ENCODE measurements at regions not wholly inside any gene's neighbourhood (a gene's known extent, or its start where the extent isn't known, plus 50 kb on each side); places are given as distances from the start of the nearest gene placed in this dataset.
"Not testable (repeated sequence)": the region's sequence is repeated elsewhere in the genome, so short reads cannot be mapped to it uniquely, and the experiment has no call there.

DNA sequence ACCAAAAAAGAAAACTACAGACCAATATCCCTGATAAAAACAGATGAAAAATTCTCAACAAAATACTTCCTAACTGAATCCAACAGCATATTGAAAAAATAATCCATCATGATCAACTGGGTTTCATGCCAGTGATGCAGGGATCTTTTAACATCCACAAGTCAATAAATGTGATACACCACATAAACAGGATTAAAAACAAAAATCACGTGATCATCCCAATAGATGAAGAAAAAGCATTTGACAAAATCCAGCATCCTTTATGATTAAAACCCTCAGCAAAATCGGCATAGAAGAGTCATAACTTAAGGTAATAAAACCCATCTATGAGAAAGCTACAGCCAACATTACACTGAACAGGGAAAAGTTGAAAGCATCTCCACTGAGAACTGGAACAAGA lies 107.5 kb downstream of the DCLK3 start:
- no peak for DNase-seq

DNA sequence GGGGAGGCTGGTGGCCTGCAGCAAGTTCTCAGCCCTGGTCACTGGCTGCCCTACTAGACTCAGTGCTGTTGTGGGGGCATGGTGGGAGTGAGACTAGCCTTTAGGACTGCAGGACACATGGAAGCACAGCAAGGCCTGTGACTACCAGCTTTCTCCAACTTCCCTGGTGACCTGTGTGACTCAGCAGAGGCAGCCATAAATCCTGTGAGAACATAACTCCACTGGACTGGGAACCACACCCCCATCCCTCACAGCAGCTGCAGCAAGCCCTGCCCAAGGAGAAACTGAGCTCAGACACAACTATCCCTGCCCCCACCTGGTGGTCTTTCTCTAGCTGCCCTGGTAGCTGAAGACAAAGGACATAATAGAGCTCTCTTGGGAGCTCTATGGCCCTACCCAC lies 111.3 kb downstream of the DCLK3 start:
- no peak for DNase-seq

DNA sequence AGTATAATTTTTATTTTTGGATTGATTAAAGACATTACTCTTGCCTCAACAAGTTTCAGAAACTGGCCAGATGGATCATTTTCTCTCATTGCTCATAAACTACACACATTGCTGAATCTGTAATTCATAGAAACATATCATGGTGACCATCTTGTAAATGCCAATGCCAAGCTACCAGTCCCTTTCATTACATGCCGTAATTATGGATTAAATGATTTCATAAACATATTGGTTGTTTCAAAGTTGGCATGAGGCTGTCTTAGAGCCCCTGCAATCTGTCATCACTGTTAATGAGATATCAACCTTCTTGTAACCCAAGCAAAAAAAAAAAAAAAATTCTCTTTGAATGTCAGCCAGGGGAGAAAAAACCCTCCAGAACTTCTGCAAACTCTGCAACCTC lies 112.2 kb downstream of the DCLK3 start:
- DNase-seq: no peak

DNA sequence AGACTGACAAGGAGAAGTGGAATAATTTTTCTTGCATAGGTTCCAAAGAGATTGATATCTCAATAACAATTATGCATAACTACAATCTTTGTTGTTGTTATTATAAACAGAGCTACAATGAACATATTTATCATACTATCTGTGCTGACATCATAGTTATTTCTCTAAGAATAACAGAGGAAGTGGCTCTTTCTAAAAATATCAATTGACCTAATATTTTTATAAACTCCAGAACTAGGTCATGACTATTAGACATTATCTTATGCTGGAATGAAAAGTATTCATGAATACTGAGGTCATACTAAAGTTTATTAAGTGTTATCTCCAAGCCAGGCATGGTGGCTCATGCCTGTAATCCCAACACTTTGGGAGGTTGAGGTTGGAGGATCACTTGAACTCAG lies 114.1 kb downstream of the DCLK3 start:
- DNase-seq: no peak

DNA sequence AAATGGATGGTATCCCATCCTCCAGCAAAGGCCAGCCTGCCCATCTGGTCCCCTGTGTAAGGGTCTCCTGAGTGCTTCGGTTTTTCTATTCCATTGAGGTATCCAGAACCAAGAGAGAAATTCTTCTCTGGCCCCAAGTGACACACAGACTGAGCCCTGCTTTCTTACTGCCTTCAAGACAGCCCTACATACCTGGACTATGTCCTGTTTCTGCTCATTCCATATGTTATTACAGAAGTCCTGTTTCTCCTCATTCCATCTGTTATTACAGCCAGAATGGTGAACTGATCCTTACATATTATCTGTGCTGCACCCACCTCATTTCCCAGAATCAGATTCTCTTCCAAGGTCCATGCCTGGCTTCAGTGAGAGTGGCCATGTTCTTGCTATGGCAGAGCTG lies 115.2 kb downstream of the DCLK3 start:
- no peak for DNase-seq

DNA sequence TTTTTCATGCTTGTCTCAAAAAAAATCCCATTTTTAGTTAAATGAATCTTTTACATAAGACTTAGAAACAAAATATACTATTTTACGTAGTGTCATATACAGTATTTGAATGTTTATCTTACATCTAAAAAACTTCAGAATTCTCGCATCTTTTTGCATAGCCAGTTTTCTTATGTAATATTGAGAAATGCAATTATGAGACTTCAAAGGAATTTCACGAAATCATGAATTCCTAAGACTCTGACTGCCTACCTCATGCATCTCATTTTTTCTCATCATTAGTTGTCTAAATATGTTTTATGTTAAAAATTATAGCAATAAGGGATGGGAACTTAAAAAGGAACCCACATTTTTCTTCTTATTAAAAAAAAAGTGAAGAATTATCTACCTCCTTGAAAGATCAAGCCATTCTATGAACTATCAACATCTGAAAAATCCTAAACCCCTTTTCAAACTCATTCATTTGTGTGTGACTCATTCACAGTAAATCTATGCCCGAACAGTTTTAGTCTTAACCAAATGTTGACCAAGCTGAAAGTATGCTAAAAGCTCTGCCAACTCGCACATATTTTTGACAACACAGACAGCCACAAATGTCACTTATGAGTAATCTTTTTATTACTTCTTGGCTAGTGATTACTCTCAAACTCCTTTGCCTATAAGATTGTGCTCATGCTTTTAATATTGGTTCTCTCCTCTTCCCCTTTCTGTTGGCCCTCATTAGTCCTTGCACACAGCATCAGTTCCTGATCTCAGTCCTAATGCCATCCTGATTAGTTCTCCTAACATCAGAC lies 115.9 kb downstream of the DCLK3 start:
- no peak for DNase-seq

DNA sequence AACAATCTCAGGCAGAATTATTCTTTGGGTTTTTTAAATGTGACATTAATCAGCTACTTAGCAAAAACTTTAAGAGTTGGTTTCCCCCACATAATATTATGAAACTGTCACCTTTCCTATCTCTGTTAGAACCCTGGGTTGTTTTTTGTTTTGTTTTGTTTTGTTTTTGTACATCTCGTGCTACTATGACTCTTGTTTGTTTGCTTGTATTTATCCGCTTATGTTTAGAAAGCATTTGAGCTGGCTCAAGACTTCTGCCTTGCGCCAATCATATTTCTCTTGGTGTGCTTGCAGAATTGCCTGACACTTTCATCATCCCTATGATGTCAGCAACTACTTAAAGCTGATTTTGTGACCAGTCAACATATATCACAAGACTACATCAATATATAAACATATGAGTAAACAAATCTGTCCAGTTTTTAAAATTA lies 116.9 kb downstream of the DCLK3 start:
- no peak for DNase-seq

DNA sequence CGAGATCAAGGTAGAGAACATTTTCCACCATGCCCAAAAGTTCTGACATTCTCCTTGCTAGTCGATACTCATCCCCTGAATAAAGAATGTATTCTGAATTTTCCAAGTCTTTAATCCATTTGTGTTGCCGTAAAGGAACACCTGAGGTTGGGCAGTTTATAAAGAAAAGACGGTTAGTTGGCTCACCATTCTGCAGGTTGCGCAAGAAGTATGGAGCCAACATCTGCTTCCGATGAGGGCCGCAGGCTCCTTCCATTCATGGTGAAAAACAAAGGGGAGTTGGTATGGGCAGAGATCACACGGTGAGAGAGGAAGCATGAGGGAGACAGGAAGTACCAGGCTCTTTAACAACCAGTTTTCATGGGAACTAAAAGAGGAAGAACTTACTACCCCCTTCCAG lies 121.2 kb downstream of the DCLK3 start:
- DNase-seq: no peak

DNA sequence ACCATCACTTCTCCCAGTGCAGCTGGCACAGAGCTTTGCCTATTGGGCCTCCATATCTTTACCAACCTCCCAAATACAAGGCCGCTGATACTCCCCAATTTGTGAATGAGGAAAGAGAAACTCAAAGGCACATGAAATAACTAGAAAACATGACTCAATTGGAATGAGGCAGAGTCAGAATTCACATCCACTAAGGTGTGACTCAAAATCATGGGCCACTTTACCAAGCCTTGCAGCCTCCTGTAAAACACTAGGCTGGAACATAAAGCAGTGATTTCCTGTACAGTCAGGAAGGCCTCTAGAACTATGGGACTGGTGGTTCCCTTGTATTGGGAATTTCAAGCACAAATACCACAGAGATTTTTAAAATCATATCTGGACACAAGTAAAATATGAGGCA lies 128.6 kb downstream of the DCLK3 start:
- no peak for DNase-seq

DNA sequence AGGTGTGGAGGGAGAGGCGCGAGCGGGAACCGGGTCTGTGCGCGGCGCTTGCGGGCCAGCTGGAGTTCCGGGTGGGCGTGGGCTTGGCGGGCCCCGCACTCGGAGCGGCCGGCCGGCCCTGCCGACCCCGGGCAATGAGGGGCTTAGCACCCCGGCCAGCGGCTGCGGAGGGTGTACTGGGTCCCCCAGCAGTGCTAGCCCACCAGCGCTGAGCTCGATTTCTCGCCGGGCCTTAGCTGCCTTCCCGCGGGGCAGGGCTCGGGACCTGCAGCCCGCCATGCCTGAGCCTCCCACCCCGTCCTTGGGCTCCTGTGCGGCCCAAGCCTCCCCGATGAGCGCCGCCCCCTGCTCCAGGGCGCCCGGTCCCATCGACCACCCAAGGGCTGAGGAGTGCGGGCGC lies 130.5 kb downstream of the DCLK3 start:
- DNase-seq: not testable (repeated sequence)

DNA sequence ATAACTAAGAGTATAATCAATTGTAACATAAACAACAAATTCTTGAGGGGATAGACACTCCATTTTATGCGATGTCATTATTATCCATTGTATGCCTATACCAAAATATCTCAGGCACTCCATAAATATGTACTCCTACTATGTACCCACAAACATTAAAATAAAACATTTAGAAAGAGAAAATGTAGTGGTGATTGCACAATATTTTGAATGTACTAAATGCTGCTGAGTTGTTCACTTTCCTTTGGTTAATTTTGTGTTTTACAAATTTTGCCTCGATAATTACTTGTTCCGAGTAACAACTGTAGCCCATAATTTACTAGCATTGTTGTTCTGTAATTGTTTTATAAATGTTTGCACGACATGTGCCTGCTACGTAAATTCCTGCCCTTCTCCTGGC lies 131.3 kb downstream of the DCLK3 start:
- DNase-seq: no peak

DNA sequence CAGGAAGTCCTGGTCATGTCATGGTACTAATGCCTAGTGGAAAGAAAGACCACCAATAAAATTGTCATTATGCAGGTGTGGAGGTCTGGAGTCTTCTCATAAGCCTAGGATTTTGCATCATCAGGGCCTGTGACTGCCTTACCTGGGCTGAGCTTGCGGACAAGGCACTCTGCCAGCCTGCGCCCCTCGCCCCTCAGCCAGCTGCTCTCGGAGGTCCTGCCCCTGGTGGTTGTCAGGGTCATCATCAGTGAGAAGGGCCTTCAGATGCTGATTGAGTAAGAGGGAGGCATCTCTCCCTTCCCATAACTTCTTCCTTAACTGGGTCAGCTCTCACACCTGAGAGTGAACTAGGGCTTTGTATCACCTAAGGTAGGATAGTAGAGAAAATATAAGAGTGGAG lies 132.8 kb downstream of the DCLK3 start:
- DNase-seq: no peak

DNA sequence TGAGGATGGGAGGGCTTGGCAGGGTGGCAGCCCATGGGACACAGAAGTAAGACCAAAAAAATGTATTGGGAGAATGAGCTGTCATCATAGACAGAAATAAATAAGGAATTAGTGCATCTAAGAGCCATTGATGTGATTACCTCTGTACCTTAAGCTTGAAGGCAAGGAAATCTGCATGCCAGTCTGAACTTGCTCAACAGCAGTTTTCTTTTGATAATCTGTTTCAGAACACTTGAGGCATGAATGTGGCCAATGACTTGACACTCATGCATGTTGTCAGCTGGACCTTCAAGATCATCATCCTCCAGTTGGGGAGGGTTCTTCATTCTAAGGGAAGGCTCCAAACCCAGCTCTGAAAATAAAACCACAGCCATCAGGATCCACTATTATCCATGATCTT lies 148.5 kb downstream of the DCLK3 start:
- no peak for DNase-seq

DNA sequence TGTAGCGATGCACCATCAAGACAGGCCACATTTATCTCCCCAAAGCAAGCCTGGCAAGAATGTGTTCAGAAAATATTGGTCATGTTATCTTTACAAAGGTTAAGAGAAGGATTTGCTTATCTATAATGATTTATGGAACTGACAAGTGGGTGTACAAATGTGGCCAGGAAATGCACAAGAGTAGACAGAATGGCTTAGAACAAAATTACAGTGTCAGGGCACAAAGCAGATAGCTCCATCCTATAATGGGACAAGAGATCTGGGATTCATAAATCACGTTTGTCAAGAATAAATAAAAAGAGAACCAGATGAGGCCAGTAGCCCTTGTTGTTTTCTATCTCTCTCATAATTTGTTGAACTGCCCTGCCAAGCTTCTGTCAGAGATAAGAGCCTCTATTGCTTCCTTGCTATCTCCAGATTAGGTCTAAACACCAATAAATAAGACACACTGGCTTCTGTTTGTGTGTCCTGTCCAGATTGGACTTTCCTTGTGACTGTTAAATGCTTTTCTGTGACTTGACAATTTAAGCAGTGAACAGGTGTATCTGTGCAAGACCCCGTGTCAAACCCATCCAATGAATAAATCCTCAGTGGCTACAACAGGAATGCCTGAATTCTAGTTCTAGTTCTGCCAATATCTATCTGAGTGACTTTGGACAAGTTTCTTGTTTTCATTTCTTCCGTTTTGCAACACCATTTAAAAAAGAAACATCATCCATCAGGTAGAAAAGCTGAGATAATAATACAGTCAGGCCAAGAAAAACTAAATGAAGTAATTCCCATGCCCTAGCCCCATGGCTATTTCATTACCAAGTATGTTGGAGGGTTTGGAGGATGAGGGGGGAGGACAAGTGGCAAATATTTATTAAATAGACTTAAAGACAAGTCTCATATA lies 157.2 kb downstream of the DCLK3 start:
- peak; percentile 46 for DNase-seq

DNA sequence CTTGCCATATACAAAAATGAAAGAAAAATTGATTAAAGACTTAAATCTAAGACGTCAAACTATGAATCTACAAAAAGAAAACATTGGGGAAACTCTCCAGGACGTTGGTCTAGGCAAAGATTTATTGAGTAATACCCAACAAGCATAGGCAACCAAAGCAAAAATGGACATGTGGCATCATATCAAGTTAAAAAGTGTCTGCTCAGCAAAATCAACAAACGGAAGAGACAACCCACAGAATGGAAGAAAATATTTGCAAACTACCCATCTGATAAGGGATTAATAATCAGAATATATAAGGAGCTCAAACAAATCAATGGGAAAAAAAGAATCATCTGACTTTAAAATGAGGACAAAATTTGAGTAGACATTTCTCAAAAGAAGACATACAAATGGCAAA lies 160.9 kb downstream of the DCLK3 start:
- DNase-seq: no peak

DNA sequence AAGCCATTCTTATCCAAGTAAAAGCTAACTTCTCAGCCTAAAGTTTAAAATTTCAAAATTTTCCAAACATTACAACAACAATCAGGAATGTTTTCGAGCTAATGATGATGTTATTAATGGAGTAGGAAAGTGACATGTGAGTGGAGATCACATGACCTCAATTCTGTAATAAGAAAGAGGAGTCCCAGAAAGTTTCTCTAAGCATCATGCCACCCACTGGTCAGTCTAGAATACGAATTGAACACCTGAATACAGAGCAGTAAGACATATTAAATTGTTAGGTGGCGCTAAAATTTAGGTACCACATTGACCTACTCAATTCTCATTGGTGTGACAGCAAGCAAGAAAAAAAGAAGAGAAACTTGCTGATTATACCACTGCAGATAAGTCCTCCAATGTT lies 163.9 kb downstream of the DCLK3 start:
- no peak for DNase-seq

Measured in NCI-H2029 (cell line).